HG03039 (cell line): ENCODE measurements at regions not wholly inside any gene's neighbourhood (a gene's known extent, or its start where the extent isn't known, plus 50 kb on each side); places are given as distances from the start of the nearest gene placed in this dataset.

ENCODE experiments used
- ATAC-seq: cut with Tn5 transposase; IDR thresholded peaks from one replicate; pipeline ENCODE4 v1.9.1; 2021; ENCODE audit warnings: mild to moderate bottlenecking, moderate library complexity; ENCODE audit not compliant: unreplicated experiment

- ATAC-seq = no peak
Measured at GRCh38 chr2:139360654-139361053, 580.5 kb upstream of the NXPH2 start.

GRCh38 chr2:139359818-139360217 is 579.6 kb upstream of the NXPH2 start:
- ATAC-seq = no peak

GRCh38 chr2:139357972-139358371 is 577.8 kb upstream of the NXPH2 start:
- ATAC-seq = no peak

DNA sequence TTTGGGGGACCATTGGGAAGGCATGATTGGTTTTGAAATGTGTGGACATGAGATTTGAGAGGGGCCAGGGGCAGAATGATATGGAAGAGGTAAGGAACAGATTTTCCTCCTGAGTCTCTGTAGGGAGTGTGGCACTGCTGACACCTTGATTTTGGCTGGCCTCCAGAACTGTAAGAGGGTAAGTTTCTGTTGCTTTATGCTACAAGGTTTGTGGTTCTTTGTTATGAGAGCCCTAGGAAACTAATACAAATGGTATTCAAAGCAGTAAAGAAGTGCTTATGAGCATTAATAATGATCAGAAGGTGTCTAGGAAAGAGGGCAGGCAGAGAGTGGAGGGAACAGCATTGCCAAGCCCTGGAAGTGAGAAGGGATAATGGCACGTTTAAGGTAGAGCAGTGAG is 574.3 kb upstream of the NXPH2 start:
- no peak for ATAC-seq

DNA sequence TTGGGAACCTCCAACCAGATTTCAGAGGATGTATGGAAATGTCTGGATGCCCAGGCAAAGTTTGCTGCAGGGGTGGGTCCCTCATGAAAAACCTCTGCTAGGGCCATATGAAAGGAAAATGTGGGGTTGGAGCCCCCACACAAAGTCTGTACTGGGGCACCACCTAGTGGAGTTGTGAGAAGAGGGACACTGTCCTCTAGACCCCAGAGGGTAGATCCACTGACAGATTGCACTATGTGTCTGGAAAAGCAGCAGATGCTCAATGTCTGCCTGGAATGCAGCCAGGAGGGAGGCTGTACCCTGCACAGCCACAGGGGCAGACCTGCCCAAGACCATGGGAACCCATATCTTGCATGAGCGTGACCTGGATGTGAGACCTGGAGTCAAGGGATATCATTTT is 573.7 kb upstream of the NXPH2 start:
- ATAC-seq = no peak

DNA sequence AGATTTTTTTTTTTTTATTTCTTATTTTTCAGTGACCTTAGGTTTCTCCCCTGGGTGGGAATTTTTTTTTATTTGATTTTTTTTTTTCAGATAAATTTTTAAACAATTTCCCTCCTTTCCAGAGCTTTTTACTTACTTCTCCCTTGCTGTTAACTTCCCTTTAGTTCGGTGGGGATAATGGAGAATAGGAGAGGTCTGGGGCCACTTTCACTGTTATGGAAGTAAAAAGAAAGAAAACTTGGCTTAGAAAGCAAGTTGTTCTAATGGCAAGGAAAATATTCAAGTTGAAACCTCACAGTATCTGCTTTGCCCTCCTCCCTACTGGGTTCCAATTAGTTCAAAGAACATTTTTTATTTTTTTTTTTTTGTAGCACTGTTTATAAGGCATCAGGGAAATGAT is 537.1 kb upstream of the NXPH2 start:
- no peak for ATAC-seq

GRCh38 chr2:139314059-139314458 is 533.9 kb upstream of the NXPH2 start:
- ATAC-seq = no peak

- ATAC-seq = no peak
Measured at GRCh38 chr2:139296672-139297209, 516.6 kb upstream of the NXPH2 start.

DNA sequence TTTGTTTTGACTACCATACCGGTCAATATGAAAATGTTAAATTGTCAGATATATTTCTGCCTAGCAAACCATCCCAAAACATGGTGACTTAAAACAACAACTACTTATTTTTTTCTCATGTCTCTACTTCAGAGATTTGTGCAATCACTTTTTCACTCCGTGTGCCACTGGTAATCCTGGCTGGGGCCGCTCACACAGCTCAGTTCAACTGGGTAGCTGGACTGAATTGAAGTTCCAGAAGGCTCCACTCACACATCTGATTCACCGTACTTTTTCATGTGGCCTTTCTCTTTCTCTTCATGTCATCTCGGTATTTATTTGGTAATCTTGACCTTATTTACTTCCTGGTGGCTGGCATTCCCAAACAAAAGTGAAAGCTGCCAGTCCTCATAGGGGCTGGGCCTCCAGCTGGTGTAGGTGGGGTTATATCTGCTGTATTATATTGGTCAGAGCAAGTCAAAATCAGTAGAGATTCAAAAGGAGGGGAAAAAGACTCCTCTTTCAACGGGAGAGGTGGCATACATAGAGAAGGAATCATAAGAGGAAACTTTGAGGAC is 513.9 kb upstream of the NXPH2 start:
- no peak for ATAC-seq

DNA sequence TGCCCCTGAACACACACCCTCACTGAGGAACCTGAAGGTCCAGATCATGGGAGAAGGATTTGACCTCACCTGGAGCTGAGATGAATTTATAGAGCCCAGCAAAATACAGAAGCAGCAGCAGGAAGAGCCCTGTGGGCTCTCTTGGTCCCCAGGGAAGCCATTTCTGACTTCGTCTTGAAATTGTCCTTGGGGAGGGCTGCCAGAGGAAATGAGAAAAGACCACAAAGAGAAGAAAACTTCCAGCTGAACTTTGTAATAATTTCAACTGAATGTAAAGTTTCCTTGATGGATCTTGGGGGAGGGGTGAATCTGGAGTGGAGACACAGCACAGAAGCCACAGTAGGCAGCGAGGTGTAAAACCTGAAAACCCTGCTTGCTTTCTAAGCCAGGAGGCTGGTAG is 500.9 kb upstream of the NXPH2 start:
- ATAC-seq = no peak

DNA sequence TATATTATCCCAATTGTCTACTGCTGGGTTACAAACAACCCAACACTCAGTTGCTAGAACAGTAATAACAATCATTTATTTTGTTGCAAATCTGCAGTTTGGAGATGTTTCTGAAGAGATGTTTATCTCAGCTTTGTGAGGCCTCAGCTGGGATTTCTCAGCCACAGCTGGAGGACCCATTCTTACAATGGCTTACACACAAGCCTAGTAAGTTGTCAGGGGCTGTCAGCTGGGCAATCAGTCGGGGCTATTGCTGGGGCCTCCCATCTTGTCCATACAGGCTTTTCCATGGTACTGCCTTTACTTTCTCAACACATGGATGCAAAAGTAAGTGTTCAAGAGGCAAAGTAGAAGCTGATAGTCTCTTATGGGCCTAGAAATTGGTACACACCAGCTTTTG is 491.7 kb upstream of the NXPH2 start:
- ATAC-seq = no peak

GRCh38 chr2:139271149-139271548 is 491.0 kb upstream of the NXPH2 start:
- no peak for ATAC-seq

DNA sequence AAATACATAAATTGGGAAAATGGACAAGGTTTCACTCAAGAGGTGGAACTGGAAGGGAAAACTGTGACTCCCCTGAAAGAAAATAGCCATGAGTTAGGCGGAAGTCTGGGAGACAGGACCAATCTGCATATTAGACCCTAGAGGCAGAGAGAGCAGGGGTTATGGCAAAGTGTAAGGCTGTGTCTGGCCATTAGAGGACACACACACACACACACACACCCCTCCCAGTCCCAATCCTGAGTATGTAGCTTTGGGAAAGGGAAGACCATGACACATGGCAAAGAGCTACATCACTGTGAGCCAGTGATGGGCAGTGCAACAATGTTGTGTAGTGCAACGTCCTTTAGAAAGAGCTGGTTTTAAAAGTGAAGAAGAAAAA is 479.9 kb upstream of the NXPH2 start:
- no peak for ATAC-seq

GRCh38 chr2:139259422-139260051 is 479.3 kb upstream of the NXPH2 start:
- ATAC-seq = no peak

- ATAC-seq = no peak
Measured at GRCh38 chr2:139241286-139241685, 461.1 kb upstream of the NXPH2 start.

DNA sequence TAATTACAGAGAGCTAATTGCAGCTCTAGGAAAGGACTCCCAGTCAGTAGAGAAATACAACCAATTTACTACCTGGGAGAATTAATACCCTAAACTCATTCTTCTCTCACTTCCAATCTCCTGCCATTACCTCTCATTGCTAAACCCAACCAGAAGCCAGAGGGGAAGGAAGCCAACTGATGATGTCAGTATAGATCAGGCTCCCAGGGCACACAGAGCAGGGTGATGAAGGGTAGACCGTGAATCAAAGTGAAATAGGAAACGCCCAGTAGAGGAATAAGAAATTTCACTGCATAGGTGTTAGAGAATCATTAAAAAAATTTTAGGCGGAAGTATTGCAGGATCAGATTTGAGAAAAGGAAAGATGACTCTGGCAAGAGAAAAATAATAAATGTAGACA is 456.8 kb upstream of the NXPH2 start:
- ATAC-seq = no peak

DNA sequence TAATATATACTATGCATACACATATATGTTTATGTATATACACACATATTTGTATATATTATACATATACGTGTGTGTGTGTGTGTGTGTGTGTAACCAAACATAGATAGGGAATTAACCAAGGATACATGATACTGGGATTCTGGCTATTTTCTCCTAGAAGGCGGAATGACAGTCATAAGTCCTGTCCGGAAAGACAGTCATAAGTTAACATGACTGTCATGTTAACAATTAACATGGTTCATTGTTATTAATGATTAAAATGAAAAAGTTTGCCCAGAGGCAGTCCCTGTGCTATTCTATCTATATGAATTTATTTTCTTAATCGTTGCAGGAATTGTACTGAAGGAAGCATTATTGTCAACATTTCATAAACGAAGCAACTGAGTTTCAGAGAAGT is 450.7 kb upstream of the NXPH2 start:
- ATAC-seq = no peak

DNA sequence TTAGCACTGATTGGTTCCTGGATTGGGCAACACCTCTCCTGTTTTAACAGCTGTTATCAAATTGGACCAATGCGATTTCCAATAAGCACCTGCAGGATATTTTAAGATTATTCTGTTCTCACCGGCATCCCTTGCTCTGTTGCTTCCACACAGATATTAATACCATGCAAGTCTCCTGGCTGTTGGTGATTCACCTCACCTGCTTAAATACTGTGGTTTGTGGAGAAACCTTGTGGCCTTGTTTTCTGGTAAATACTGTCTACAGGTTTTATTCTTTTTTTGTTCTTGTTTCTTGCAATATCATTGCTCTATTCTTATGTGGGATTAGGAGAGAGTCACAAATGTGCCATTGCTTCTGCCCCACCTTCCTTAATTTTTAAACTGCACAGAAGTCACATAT is 448.1 kb upstream of the NXPH2 start:
- ATAC-seq = no peak

- ATAC-seq = no peak
Measured at GRCh38 chr2:139225961-139226360, 445.8 kb upstream of the NXPH2 start.

- no peak for ATAC-seq
Measured at GRCh38 chr2:139218181-139218580, 438.0 kb upstream of the NXPH2 start.

DNA sequence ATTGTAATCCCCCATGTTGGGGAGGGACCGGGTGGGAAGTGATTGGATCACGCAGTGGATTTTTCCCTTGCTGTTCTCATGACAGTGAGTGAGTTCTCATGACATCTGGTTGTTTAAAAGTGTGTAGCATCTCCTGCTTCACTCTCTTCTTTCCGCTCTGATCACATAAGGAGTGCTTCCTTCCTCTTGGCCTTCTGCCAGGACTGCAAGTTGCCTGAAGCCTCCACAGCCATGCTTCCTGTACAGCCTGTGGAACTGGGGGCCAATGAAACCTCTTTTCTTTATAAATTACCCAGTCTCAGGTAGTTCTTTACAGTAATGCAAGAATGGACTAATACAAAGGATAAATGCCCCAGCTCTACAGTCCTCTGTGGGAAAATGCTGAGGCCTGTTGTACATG is 437.5 kb upstream of the NXPH2 start:
- ATAC-seq = no peak

DNA sequence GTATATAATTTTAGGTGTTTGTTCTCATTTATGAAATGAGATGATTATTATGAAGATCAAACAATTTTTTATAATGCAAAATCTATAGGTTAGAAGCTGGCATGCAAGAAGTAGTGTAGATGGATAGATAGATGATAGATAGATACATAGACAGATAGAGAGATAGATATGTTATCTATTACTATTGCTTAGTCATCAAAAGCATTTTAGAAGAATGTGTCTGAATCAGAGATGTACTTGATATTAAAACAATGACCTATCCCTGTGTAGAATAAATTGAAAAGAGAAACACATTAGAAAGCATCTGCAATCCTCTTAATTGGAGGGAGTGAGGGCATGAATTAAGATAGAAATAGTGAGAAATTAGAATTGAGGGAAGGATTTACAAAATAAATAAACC is 436.2 kb upstream of the NXPH2 start:
- no peak for ATAC-seq

DNA sequence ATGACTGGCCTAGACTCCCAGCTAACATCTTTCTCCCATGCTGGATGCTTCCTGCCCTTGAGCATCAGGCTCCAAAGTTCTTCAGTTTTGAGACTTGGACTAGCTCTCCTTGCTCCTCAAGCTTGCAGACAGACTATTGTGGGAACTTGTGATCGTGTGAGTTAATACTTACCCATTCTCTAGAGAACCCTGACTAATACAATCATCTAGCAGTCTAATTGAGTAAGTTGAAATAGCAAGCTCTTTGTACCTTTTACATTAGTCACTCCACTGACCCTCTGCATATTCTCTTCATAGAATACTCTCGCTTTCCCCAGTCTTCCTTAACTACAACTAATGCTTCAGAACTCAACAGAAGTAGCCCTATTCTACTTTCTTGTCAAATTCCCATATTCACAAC is 434.6 kb upstream of the NXPH2 start:
- no peak for ATAC-seq
